AG04450 (cell line): ENCODE measurements at regions not wholly inside any gene's neighbourhood (a gene's known extent, or its start where the extent isn't known, plus 50 kb on each side); places are given as distances from the start of the nearest gene placed in this dataset.

Source experiments
- CTCF ChIA-PET: fragments of 300-600, 350-600 bp; formaldehyde crosslinking; extraction: SDS; loops from one replicate; lab custom pipeline; 2022; ENCODE audit warnings: antibody characterized with exemption, inconsistent platforms; lab: Charles Lee
- POLR2A ChIA-PET: fragments of 350-600 bp; formaldehyde crosslinking; extraction: SDS; loops from one replicate; lab custom pipeline; 2021; ENCODE audit warnings: antibody characterized with exemption, inconsistent platforms; lab: Yijun Ruan, JAX
- DNase-seq: peaks from one replicate; pipeline ENCODE4 v3.0.0-alpha.2; 2011; ENCODE audit warnings: low read depth, low spot score
- H3K27ac ChIP-seq: one replicate; pipeline ENCODE4 v1.5.1; 2012; ENCODE audit warnings: low read depth, low read length, control low read depth
- H3K27me3 ChIP-seq: one replicate; pipeline ENCODE4 v1.6.0; 2012; ENCODE audit warnings: low read length; ENCODE audit not compliant: control insufficient read depth, insufficient read depth
- H3K4me3 ChIP-seq: 2 replicates; pipeline ENCODE4 v1.5.1; 2011; ENCODE audit warnings: mild to moderate bottlenecking, low read depth, low read length, control low read depth
- H3K9me3 ChIP-seq: 2 replicates; pipeline ENCODE4 v1.5.1; 2012; ENCODE audit warnings: low read length; ENCODE audit not compliant: control insufficient read depth, insufficient read depth
- TF ChIP-seq, protein P1 (sequence below): IDR thresholded peaks from 2 replicates; pipeline ENCODE4 v1.5.1; 2011; ENCODE audit warnings: low read depth, low read length, control low read depth, inconsistent platforms

DNA sequence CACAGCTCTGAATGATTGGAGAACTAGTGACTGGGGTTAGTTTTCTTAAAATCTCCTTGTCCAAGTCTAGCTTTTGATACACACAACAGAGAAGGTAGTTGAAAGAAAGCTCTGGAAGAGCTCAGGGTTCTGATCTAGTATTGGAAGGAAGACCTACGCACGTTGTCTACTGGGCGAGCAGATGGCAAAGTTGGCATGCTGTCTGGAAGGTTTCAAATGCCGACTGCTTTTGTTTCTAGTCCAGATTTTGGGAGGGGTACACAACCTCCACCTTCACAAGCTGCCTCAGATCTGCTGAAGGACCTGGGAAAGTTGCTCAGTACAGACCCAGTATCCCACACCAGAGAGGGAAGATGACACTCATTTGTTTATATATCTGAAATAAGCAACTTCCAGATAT, 507.3 kb downstream of the RNF144A start:
- Histone ChIP-seq H3K9me3 (no peaks in the 10 kb centered on the region), H3K4me3 (no peak overlapping the region), H3K27me3 (peaks cover 5% of the 10 kb centered on the region), H3K27ac (no peak overlapping the region)
- ChIA-PET POLR2A (no interaction called here), CTCF (no interaction called here)
- TF ChIP-seq, protein P1, sequence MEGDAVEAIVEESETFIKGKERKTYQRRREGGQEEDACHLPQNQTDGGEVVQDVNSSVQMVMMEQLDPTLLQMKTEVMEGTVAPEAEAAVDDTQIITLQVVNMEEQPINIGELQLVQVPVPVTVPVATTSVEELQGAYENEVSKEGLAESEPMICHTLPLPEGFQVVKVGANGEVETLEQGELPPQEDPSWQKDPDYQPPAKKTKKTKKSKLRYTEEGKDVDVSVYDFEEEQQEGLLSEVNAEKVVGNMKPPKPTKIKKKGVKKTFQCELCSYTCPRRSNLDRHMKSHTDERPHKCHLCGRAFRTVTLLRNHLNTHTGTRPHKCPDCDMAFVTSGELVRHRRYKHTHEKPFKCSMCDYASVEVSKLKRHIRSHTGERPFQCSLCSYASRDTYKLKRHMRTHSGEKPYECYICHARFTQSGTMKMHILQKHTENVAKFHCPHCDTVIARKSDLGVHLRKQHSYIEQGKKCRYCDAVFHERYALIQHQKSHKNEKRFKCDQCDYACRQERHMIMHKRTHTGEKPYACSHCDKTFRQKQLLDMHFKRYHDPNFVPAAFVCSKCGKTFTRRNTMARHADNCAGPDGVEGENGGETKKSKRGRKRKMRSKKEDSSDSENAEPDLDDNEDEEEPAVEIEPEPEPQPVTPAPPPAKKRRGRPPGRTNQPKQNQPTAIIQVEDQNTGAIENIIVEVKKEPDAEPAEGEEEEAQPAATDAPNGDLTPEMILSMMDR, result no peak
- no peak for DNase-seq

DNA sequence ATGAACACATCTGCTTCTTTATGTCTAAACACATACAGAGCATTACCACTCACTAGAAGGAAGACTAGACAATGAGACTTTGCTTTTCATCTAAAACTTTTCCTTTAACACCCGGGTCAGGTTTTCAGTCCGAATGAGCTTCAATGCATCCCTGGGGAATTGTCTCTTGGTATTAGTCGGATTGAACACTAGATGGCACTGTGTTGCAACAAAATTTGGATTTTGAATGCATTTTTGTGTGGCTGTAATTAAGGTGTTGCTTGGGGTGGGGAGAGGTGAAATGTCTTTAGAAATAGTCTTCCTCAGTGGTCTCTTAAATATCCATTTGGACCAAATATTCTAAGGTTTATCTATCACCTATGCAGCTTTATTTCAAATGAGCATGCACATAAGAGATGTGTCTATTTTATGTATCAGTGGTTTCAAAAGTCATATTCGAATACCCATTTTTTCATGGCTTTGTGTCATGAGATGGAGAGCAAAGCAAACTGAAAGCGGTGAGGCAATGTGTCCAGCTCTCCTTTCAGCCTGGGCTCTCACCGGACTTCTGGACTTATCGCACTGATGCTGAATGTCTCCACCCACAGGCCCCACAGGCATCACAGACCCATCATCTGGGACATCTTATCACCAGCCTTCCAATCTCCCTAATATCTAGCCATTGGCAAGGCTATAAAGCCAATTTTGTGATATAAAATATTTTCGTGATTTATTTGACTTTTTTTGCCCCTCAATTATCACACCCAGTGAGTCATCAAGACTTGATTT, 510.3 kb downstream of the RNF144A start:
- no peak overlapping the region for H3K27ac ChIP-seq
- CTCF ChIA-PET, result interaction anchor here (0.5 to 4.1 kb wide), 35 partner anchors 9 to 1367 kb away, joined by 3 to 24 read pairs (median 4); partner anchors contain the start of gene ID2
- POLR2A ChIA-PET, result interaction anchor here (2.2 kb wide), 1 partner anchor 1254 kb away, joined by 7 read pairs; the partner anchor contains the start of gene ID2
- DNase-seq, result peak; percentile 4
- no peak overlapping the region for H3K4me3 ChIP-seq
- H3K27me3 ChIP-seq, result peaks cover 5% of the 10 kb centered on the region
- no peaks in the 10 kb centered on the region for H3K9me3 ChIP-seq
- TF ChIP-seq, protein P1, result peak; percentile 71

DNA sequence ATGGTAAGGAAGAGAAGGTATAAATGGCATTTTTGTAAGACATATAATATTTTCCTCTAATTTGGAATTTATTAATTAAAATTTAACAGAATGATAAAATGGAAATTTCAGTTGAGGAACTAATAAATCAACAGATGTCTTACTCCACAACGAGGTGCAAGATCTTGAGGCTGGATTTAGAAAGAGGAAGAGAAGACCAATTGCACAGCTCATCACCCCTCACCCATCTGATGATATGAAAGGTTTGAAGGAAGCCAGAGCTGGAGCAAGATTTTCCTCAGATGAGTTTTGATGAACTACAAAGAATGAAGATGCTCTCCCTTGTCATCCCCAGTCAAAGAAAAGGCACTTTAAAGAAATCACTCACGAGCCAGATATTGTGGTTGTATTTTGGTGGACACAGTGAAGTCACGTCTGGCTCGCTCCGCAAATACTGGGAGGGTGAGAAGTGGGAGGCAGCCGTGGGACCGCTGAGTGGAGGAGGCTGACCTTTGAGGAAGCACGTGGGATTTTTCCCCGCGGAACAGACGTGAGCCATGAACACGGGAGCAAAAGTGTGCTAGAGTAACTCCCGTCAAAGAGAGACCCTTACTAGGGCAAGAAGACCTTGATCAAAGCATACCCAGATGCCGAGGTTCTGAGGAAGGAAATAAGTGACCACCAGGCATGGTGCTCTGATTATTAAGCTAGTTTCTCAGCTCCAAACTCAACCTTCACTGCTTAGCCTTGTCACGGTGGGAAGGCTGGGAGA, 511.4 kb downstream of the RNF144A start:
- Histone ChIP-seq H3K9me3 (no peaks in the 10 kb centered on the region), H3K27me3 (peaks cover 5% of the 10 kb centered on the region), H3K27ac (no peak overlapping the region), H3K4me3 (no peak overlapping the region)
- ChIA-PET CTCF (interaction anchor here (1.2 to 4.1 kb wide), 8 partner anchors 8 to 1332 kb away, joined by 4 to 24 read pairs (median 8); partner anchors contain the start of gene ID2), POLR2A (interaction anchor here (2.2 kb wide), 1 partner anchor 1253 kb away, joined by 7 read pairs; the partner anchor contains the start of gene ID2)
- DNase-seq, result no peak
- TF ChIP-seq, protein P1, result no peak

DNA sequence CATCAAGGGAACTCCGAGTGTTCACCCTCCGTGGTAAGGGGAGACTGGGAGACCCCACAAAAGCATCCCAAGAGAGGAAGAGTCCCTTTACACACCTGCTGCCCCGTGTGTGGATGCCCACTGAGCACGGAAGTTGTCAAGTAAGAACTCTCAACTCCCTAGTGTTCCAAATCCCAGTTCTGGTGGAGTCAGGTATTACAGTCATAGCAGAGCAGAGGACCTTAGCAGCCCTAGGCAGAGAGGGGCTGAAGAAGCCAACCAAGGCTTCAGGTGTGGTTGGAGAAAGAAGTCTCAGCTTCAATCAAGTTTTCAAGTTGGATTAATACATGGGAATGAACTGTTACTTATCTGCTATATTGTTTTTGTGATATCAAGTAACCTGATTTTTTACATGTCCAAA, 512.5 kb downstream of the RNF144A start:
- no peak overlapping the region for H3K27ac ChIP-seq
- no peaks in the 10 kb centered on the region for H3K9me3 ChIP-seq
- ChIA-PET CTCF (interaction anchor here (2.4 kb wide), 1 partner anchor 9 kb away, joined by 5 read pairs; no protein-coding TSS in a partner anchor), POLR2A (no interaction called here)
- H3K4me3 ChIP-seq, result no peak overlapping the region
- DNase-seq, result no peak
- TF ChIP-seq, protein P1, result no peak
- H3K27me3 ChIP-seq, result peaks cover 5% of the 10 kb centered on the region
